ENCODE measurements at regions not wholly inside any gene's neighbourhood (a gene's known extent, or its start where the extent isn't known, plus 50 kb on each side); places are given as distances from the start of the nearest gene placed in this dataset.
"Not testable (repeated sequence)": the region's sequence is repeated elsewhere in the genome, so short reads cannot be mapped to it uniquely, and the experiment has no call there.

- H3K4ac ChIP-seq (ENCODE audit: low read depth, low read length), result no peak overlapping the region
- no peak overlapping the region for H3K23ac ChIP-seq (ENCODE audit: low read length)
- H2AFZ ChIP-seq (ENCODE audit: insufficient read depth, low read length, poor library complexity), result no peak overlapping the region
- no peak overlapping the region for H4K91ac ChIP-seq (ENCODE audit: low read depth, low read length)
- H3K27me3 ChIP-seq (ENCODE audit: insufficient read depth, low read length), result no peaks in the 10 kb centered on the region
- H2BK12ac ChIP-seq (ENCODE audit: low read length), result no peak overlapping the region
- no peak for DNase-seq
- no peak overlapping the region for H4K12ac ChIP-seq (ENCODE audit: low read depth, low read length)
- H2BK5ac ChIP-seq (ENCODE audit: low read depth, low read length, poor library complexity), result no peak overlapping the region
- H3K79me1 ChIP-seq (ENCODE audit: low read length), result no peaks in the 10 kb centered on the region
- no peak overlapping the region for H3K4me2 ChIP-seq (ENCODE audit: low read length)
- no peak overlapping the region for H3K4me3 ChIP-seq (ENCODE audit: low read depth, low read length)
- no peak overlapping the region for H3K18ac ChIP-seq (ENCODE audit: low read length)
- H3K36me3 ChIP-seq (ENCODE audit: control insufficient read depth in 1 of 2, insufficient read depth in 2 of 2, low read length in 2 of 2), result no peaks in the 10 kb centered on the region
- no peaks in the 10 kb centered on the region for H3K79me2 ChIP-seq (ENCODE audit: control insufficient read depth, insufficient read depth, low read length, poor library complexity)
- no peak overlapping the region for H2AK5ac ChIP-seq (ENCODE audit: low read length)
- no peak overlapping the region for H3K27ac ChIP-seq (ENCODE audit: low read depth, low read length)
- no peaks in the 10 kb centered on the region for H3K4me1 ChIP-seq (ENCODE audit: control insufficient read depth in 1 of 2, insufficient read depth in 2 of 2, low read length in 2 of 2)
- H3K14ac ChIP-seq (ENCODE audit: low read length), result no peak overlapping the region
- H3K9ac ChIP-seq (ENCODE audit: low read length), result no peak overlapping the region
- H4K8ac ChIP-seq (ENCODE audit: low read depth, low read length), result no peak overlapping the region
- no CpG with 5 or more reads among the region's 6 CpGs for WGBS (ENCODE audit: extremely low coverage, insufficient coverage, insufficient read length)
- H3K9me3 ChIP-seq (ENCODE audit: insufficient read depth, low read depth, low read length), result no peaks in the 10 kb centered on the region
- H2BK120ac ChIP-seq (ENCODE audit: insufficient read depth, low read length, poor library complexity), result no peak overlapping the region
Observed at GRCh38 chrX:128691872-128692271, 639.7 kb upstream of the ACTRT1 start.

GRCh38 chrX:128685387-128685786, 633.2 kb upstream of the ACTRT1 start:
- H4K8ac ChIP-seq (ENCODE audit: low read depth, low read length), result no peak overlapping the region
- no peaks in the 10 kb centered on the region for H3K9me3 ChIP-seq (ENCODE audit: insufficient read depth, low read depth, low read length)
- no peak overlapping the region for H3K23ac ChIP-seq (ENCODE audit: low read length)
- no peak for DNase-seq
- no peak overlapping the region for H2AFZ ChIP-seq (ENCODE audit: insufficient read depth, low read length, poor library complexity)
- H3K79me1 ChIP-seq (ENCODE audit: low read length), result no peaks in the 10 kb centered on the region
- H3K4me3 ChIP-seq (ENCODE audit: low read depth, low read length), result no peak overlapping the region
- no peak overlapping the region for H2BK5ac ChIP-seq (ENCODE audit: low read depth, low read length, poor library complexity)
- no peak overlapping the region for H3K14ac ChIP-seq (ENCODE audit: low read length)
- no peaks in the 10 kb centered on the region for H3K27me3 ChIP-seq (ENCODE audit: insufficient read depth, low read length)
- no peak overlapping the region for H2BK120ac ChIP-seq (ENCODE audit: insufficient read depth, low read length, poor library complexity)
- H3K4ac ChIP-seq (ENCODE audit: low read depth, low read length), result no peak overlapping the region
- no peak overlapping the region for H3K9ac ChIP-seq (ENCODE audit: low read length)
- H3K4me1 ChIP-seq (ENCODE audit: control insufficient read depth in 1 of 2, insufficient read depth in 2 of 2, low read length in 2 of 2), result no peaks in the 10 kb centered on the region
- no peak overlapping the region for H3K27ac ChIP-seq (ENCODE audit: low read depth, low read length)
- no CpG with 5 or more reads among the region's 2 CpGs for WGBS (ENCODE audit: extremely low coverage, insufficient coverage, insufficient read length)
- no peaks in the 10 kb centered on the region for H3K36me3 ChIP-seq (ENCODE audit: control insufficient read depth in 1 of 2, insufficient read depth in 2 of 2, low read length in 2 of 2)
- no peaks in the 10 kb centered on the region for H3K79me2 ChIP-seq (ENCODE audit: control insufficient read depth, insufficient read depth, low read length, poor library complexity)
- H4K91ac ChIP-seq (ENCODE audit: low read depth, low read length), result no peak overlapping the region
- no peak overlapping the region for H2AK5ac ChIP-seq (ENCODE audit: low read length)
- H3K4me2 ChIP-seq (ENCODE audit: low read length), result no peak overlapping the region
- no peak overlapping the region for H4K12ac ChIP-seq (ENCODE audit: low read depth, low read length)
- H3K18ac ChIP-seq (ENCODE audit: low read length), result no peak overlapping the region
- H2BK12ac ChIP-seq (ENCODE audit: low read length), result no peak overlapping the region

GRCh38 chrX:128676651-128677050, 624.4 kb upstream of the ACTRT1 start:
- Histone ChIP-seq H3K14ac (ENCODE audit: low read length) (no peak overlapping the region), H3K4me1 (ENCODE audit: control insufficient read depth in 1 of 2, insufficient read depth in 2 of 2, low read length in 2 of 2) (no peaks in the 10 kb centered on the region), H3K79me2 (ENCODE audit: control insufficient read depth, insufficient read depth, low read length, poor library complexity) (no peaks in the 10 kb centered on the region), H2BK120ac (ENCODE audit: insufficient read depth, low read length, poor library complexity) (no peak overlapping the region), H4K12ac (ENCODE audit: low read depth, low read length) (no peak overlapping the region), H2AK5ac (ENCODE audit: low read length) (no peak overlapping the region), H3K79me1 (ENCODE audit: low read length) (no peaks in the 10 kb centered on the region), H2BK5ac (ENCODE audit: low read depth, low read length, poor library complexity) (no peak overlapping the region), H3K4me2 (ENCODE audit: low read length) (no peak overlapping the region), H3K18ac (ENCODE audit: low read length) (no peak overlapping the region), H4K8ac (ENCODE audit: low read depth, low read length) (no peak overlapping the region), H3K27me3 (ENCODE audit: insufficient read depth, low read length) (no peaks in the 10 kb centered on the region), H3K4ac (ENCODE audit: low read depth, low read length) (no peak overlapping the region), H3K4me3 (ENCODE audit: low read depth, low read length) (no peak overlapping the region), H3K9me3 (ENCODE audit: insufficient read depth, low read depth, low read length) (no peaks in the 10 kb centered on the region), H3K36me3 (ENCODE audit: control insufficient read depth in 1 of 2, insufficient read depth in 2 of 2, low read length in 2 of 2) (no peaks in the 10 kb centered on the region), H4K91ac (ENCODE audit: low read depth, low read length) (no peak overlapping the region), H3K27ac (ENCODE audit: low read depth, low read length) (no peak overlapping the region), H3K23ac (ENCODE audit: low read length) (no peak overlapping the region), H3K9ac (ENCODE audit: low read length) (no peak overlapping the region), H2AFZ (ENCODE audit: insufficient read depth, low read length, poor library complexity) (no peak overlapping the region), H2BK12ac (ENCODE audit: low read length) (no peak overlapping the region)
- no peak for DNase-seq
- no CpG with 5 or more reads among the region's 4 CpGs for WGBS (ENCODE audit: extremely low coverage, insufficient coverage, insufficient read length)

- H3K4ac ChIP-seq (ENCODE audit: low read depth, low read length); H3K79me1 ChIP-seq (ENCODE audit: low read length); H3K9me3 ChIP-seq (ENCODE audit: insufficient read depth, low read depth, low read length); H2BK12ac ChIP-seq (ENCODE audit: low read length); H2BK5ac ChIP-seq (ENCODE audit: low read depth, low read length, poor library complexity); H2BK120ac ChIP-seq (ENCODE audit: insufficient read depth, low read length, poor library complexity); H3K4me3 ChIP-seq (ENCODE audit: low read depth, low read length); H3K9ac ChIP-seq (ENCODE audit: low read length); H4K12ac ChIP-seq (ENCODE audit: low read depth, low read length); H3K4me1 ChIP-seq (ENCODE audit: control insufficient read depth in 1 of 2, insufficient read depth in 2 of 2, low read length in 2 of 2); H3K4me2 ChIP-seq (ENCODE audit: low read length); H4K91ac ChIP-seq (ENCODE audit: low read depth, low read length); H3K14ac ChIP-seq (ENCODE audit: low read length); H3K27me3 ChIP-seq (ENCODE audit: insufficient read depth, low read length); H3K23ac ChIP-seq (ENCODE audit: low read length); H3K79me2 ChIP-seq (ENCODE audit: control insufficient read depth, insufficient read depth, low read length, poor library complexity); H3K36me3 ChIP-seq (ENCODE audit: control insufficient read depth in 1 of 2, insufficient read depth in 2 of 2, low read length in 2 of 2); H2AFZ ChIP-seq (ENCODE audit: insufficient read depth, low read length, poor library complexity); H3K27ac ChIP-seq (ENCODE audit: low read depth, low read length); H2AK5ac ChIP-seq (ENCODE audit: low read length); H4K8ac ChIP-seq (ENCODE audit: low read depth, low read length); H3K18ac ChIP-seq (ENCODE audit: low read length); DNase-seq: not testable (repeated sequence)
- no CpG with 5 or more reads among the region's 9 CpGs for WGBS (ENCODE audit: extremely low coverage, insufficient coverage, insufficient read length)
Observed at GRCh38 chrX:128674326-128675086, 622.3 kb upstream of the ACTRT1 start.
